WTC11 (cell line): ENCODE measurements at regions not wholly inside any gene's neighbourhood (a gene's known extent, or its start where the extent isn't known, plus 50 kb on each side); places are given as distances from the start of the nearest gene placed in this dataset.

Experiments used
- CBFB ChIP-seq: sonication (generic); formaldehyde crosslinking; IDR thresholded peaks from 2 replicates; pipeline ENCODE4 v1.8.1; 2022; ENCODE audit warnings: mild to moderate bottlenecking, low read depth, missing genetic modification reagents
- CTCF ChIP-seq: fragments of 200-600 bp; IDR thresholded peaks from 2 replicates; pipeline ENCODE4 v1.8.0; 2022; ENCODE audit warnings: antibody characterized with exemption
- FOXJ3 ChIP-seq: sonication (generic); formaldehyde crosslinking; IDR thresholded peaks from 2 replicates; pipeline ENCODE4 v1.9.0; 2021; ENCODE audit warnings: missing genetic modification reagents, mild to moderate bottlenecking, borderline replicate concordance
- FOXK1 ChIP-seq: sonication (generic); formaldehyde crosslinking; IDR thresholded peaks from 2 replicates; pipeline ENCODE4 v1.8.0; 2022; ENCODE audit warnings: mild to moderate bottlenecking, moderate library complexity, missing genetic modification reagents
- NFE2L1 ChIP-seq: sonication (generic); formaldehyde crosslinking; IDR thresholded peaks from 2 replicates; pipeline ENCODE4 v1.8.1; 2023; ENCODE audit warnings: missing genetic modification reagents
- NR2C2 ChIP-seq: sonication (generic); formaldehyde crosslinking; IDR thresholded peaks from 2 replicates; pipeline ENCODE4 v1.8.0; 2022; ENCODE audit warnings: mild to moderate bottlenecking, missing genetic modification reagents
- NR3C1 ChIP-seq: sonication (generic); formaldehyde crosslinking; conservative IDR thresholded peaks from 2 replicates; pipeline ENCODE4 v1.8.1; 2023; ENCODE audit warnings: low read depth, mild to moderate bottlenecking, missing genetic modification reagents
- ZNF121 ChIP-seq: sonication (generic); formaldehyde crosslinking; IDR thresholded peaks from 2 replicates; pipeline ENCODE4 v1.8.0; 2023; ENCODE audit warnings: missing genetic modification reagents

- TF ChIP-seq NFE2L1 (CRISPR knock-in tag) (no peak), FOXJ3 (CRISPR knock-in tag) (no peak), NR3C1 (no peak), CTCF (no peak), FOXK1 (CRISPR knock-in tag) (no peak), ZNF121 (no peak), NR2C2 (CRISPR knock-in tag) (no peak), CBFB (CRISPR knock-in tag) (no peak)
Observed at GRCh38 chr4:65960751-65961150, 290.5 kb upstream of the EPHA5 start.
